A673 (cell line): ENCODE measurements at regions not wholly inside any gene's neighbourhood (a gene's known extent, or its start where the extent isn't known, plus 50 kb on each side); places are given as distances from the start of the nearest gene placed in this dataset.
"Not testable (repeated sequence)": the region's sequence is repeated elsewhere in the genome, so short reads cannot be mapped to it uniquely, and the experiment has no call there.

Experiments used
- BruUV-seq: library from RNA; stranded (reverse); fragments of 400-500 nt; replicated peaks from 2 replicates; lab custom pipeline; 2021; lab: Mats Ljungman, UMichigan
- CTCF ChIA-PET: fragments of 300-600 bp; sonication (Branson Sonifier 250); formaldehyde crosslinking; loops from one replicate; lab custom pipeline; 2022; ENCODE audit warnings: antibody characterized with exemption; lab: Charles Lee
- POLR2A ChIA-PET: fragments of 300-600 bp; sonication (Branson Sonifier 250); formaldehyde crosslinking; loops from one replicate; lab custom pipeline; 2022; ENCODE audit warnings: antibody characterized with exemption; ENCODE audit not compliant: low non-redundant PET; lab: Charles Lee
- DNase-seq: peaks from one replicate; pipeline ENCODE4 v3.0.0-alpha.2; 2015; ENCODE audit warnings: low spot score
- H3K27ac ChIP-seq: fragments of 200-600 bp; sonication (generic); 2 replicates; pipeline ENCODE4 v1.5.1; 2016; ENCODE audit warnings: mixed run types, low read depth, mild to moderate bottlenecking, mixed read lengths, antibody characterized with exemption, low read length; ENCODE audit not compliant: poor library complexity, severe bottlenecking
- H3K27me3 ChIP-seq: fragments of 200-600 bp; sonication (generic); replicated peaks from 2 replicates; pipeline ENCODE4 v1.6.1; 2017; ENCODE audit warnings: mixed run types, low read depth, mild to moderate bottlenecking, mixed read lengths, antibody characterized with exemption, low read length; ENCODE audit not compliant: insufficient read depth, poor library complexity
- H3K36me3 ChIP-seq: fragments of 200-600 bp; sonication (generic); 2 replicates; pipeline ENCODE4 v1.6.1; 2016; ENCODE audit warnings: mixed run types, mild to moderate bottlenecking, mixed read lengths, antibody characterized with exemption, low read length; ENCODE audit not compliant: insufficient read depth, poor library complexity, severe bottlenecking
- H3K4me1 ChIP-seq: fragments of 200-600 bp; sonication (generic); 2 replicates; pipeline ENCODE4 v1.6.1; 2017; ENCODE audit warnings: mixed run types, mild to moderate bottlenecking, mixed read lengths, antibody characterized with exemption, low read length; ENCODE audit not compliant: insufficient read depth, poor library complexity, severe bottlenecking
- H3K4me3 ChIP-seq: fragments of 200-600 bp; sonication (generic); 2 replicates; pipeline ENCODE4 v1.5.1; 2016; ENCODE audit warnings: low read depth, mixed run types, mild to moderate bottlenecking, mixed read lengths, low read length; ENCODE audit not compliant: poor library complexity, severe bottlenecking
- H3K9me3 ChIP-seq: fragments of 200-600 bp; sonication (generic); 2 replicates; pipeline ENCODE4 v1.6.1; 2016; ENCODE audit warnings: mixed run types, low read depth, mild to moderate bottlenecking, mixed read lengths, antibody characterized with exemption, low read length; ENCODE audit not compliant: poor library complexity, severe bottlenecking
- EZH2 ChIP-seq: fragments of 200-600 bp; sonication (generic); IDR thresholded peaks from 2 replicates; pipeline ENCODE4 v1.6.1; 2017; ENCODE audit warnings: borderline replicate concordance, low read depth, mild to moderate bottlenecking, mixed read lengths, antibody characterized with exemption, low read length; ENCODE audit not compliant: poor library complexity, severe bottlenecking
- intact Hi-C: fragments of 100-400 bp; cut with micrococcal nuclease; formaldehyde crosslinking; loops from one replicate; pipeline ENCODE4 v1.10.0; 2022; ENCODE audit not compliant: unreplicated experiment
- TF ChIP-seq, protein P1 (sequence below): fragments of 300-800, 200-600 bp; sonication (generic); conservative IDR thresholded peaks from 2 replicates; pipeline ENCODE4 v1.5.1; 2017; ENCODE audit warnings: low read depth, mild to moderate bottlenecking, antibody characterized with exemption, low read length, moderate library complexity, mixed read lengths

DNA sequence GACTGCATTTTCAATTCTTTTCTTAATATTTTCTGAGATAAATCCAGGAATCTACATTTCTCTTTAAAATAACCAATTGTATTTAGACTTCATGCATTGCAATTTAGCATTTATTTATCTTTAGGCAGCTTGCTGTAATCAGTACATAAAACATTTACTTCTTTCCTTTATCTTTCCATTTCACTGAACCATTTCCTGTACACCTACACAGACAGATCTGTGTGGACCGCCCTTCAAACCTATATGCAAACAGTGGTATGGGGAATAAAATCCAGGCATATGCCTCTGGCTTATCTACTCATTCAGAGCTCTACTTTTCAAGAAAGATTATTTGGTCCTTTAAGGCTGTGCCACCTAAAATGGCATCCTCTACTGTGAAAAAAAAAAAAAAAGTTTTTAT lies 640.0 kb downstream of the MAT2B start:
- Histone ChIP-seq H3K27me3 (peaks cover 4% of the 10 kb centered on the region), H3K4me1 (no peaks in the 10 kb centered on the region), H3K27ac (no peak overlapping the region), H3K36me3 (no peaks in the 10 kb centered on the region), H3K4me3 (no peak overlapping the region), H3K9me3 (no peaks in the 10 kb centered on the region)
- intact Hi-C loops: no loop called here
- ChIA-PET POLR2A (no interaction called here), CTCF (no interaction called here)
- TF ChIP-seq, protein P1, sequence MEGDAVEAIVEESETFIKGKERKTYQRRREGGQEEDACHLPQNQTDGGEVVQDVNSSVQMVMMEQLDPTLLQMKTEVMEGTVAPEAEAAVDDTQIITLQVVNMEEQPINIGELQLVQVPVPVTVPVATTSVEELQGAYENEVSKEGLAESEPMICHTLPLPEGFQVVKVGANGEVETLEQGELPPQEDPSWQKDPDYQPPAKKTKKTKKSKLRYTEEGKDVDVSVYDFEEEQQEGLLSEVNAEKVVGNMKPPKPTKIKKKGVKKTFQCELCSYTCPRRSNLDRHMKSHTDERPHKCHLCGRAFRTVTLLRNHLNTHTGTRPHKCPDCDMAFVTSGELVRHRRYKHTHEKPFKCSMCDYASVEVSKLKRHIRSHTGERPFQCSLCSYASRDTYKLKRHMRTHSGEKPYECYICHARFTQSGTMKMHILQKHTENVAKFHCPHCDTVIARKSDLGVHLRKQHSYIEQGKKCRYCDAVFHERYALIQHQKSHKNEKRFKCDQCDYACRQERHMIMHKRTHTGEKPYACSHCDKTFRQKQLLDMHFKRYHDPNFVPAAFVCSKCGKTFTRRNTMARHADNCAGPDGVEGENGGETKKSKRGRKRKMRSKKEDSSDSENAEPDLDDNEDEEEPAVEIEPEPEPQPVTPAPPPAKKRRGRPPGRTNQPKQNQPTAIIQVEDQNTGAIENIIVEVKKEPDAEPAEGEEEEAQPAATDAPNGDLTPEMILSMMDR: no peak
- no peak for TF ChIP-seq EZH2
- no peak for DNase-seq
- no TSS peak for BruUV-seq

DNA sequence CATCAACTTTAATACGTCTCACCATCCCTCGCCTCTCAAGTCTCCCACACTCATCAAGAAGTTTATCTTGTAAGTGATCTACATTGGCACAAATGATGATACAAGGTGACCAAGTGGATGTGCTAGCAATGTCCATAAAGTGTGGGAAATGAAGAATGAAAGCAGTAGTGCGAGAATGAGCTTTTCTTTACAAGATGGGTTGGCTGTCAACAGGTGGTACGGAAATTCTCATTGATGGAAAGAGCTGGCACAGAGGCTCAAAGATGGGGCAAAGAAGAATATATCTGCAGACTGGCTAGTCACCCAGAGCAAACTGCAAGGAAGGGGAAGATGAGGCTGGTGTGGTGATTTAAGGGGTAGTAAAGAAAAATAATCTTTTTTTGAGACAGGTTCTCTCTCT lies 640.8 kb downstream of the MAT2B start:
- ChIA-PET POLR2A (no interaction called here), CTCF (no interaction called here)
- Histone ChIP-seq H3K27ac (no peak overlapping the region), H3K9me3 (no peaks in the 10 kb centered on the region), H3K27me3 (peaks cover 4% of the 10 kb centered on the region), H3K36me3 (no peaks in the 10 kb centered on the region), H3K4me3 (no peak overlapping the region), H3K4me1 (no peaks in the 10 kb centered on the region)
- TF ChIP-seq EZH2: no peak
- TF ChIP-seq, protein P1: no peak
- DNase-seq: no peak
- no TSS peak for BruUV-seq
- intact Hi-C loops: no loop called here

DNA sequence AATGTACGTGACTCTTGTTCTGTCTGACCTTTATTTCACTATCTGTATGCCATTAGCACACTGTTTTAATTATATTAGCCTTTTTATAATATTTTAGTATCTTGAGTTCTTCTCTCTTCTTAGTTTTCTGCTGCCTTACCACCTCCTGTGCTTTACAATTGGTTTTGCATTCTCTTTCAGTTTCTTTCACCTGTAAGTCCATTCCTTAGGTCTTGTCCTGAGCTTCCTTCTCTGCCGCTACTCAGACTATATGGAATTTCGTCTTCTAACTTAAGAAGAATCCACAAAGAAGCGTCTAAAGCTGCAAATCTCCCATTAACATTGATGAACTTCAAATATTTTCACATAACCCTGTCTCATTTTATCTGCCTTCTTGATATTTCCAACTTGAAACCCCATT lies 642.9 kb downstream of the MAT2B start:
- H3K4me3 ChIP-seq: no peak overlapping the region
- H3K9me3 ChIP-seq: no peaks in the 10 kb centered on the region
- TF ChIP-seq EZH2: no peak
- TF ChIP-seq, protein P1: no peak
- ChIA-PET POLR2A (no interaction called here), CTCF (no interaction called here)
- H3K27me3 ChIP-seq: peaks cover 4% of the 10 kb centered on the region
- intact Hi-C loops: no loop called here
- DNase-seq: no peak
- no peaks in the 10 kb centered on the region for H3K4me1 ChIP-seq
- no peaks in the 10 kb centered on the region for H3K36me3 ChIP-seq
- no TSS peak for BruUV-seq
- no peak overlapping the region for H3K27ac ChIP-seq

DNA sequence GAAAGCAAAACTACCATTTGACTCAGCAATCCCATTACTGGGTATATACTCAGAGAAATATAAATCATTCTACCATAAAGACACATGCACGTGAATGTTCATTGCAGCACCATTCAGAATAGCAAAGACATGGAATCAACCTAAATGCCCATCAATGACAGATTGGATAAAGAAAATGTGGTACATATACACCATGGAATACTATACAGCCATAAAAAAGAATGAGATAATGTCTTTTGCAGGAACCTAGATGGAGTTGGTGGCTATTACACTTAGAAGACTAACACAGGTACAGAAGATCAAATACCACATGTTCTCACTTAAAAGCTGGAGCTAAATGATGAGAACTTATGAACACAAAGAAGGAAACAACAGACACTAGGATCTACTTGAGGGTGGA lies 647.1 kb downstream of the MAT2B start:
- H3K27ac ChIP-seq, intact Hi-C loops, H3K27me3 ChIP-seq, H3K9me3 ChIP-seq, BruUV-seq, H3K4me3 ChIP-seq, DNase-seq, H3K4me1 ChIP-seq, POLR2A ChIA-PET, CTCF ChIA-PET, H3K36me3 ChIP-seq: not testable (repeated sequence)
